ENCODE measurements at regions not wholly inside any gene's neighbourhood (a gene's known extent, or its start where the extent isn't known, plus 50 kb on each side); places are given as distances from the start of the nearest gene placed in this dataset.
"Not testable (repeated sequence)": the region's sequence is repeated elsewhere in the genome, so short reads cannot be mapped to it uniquely, and the experiment has no call there.

GRCh38 chr2:190005513-190005912 lies 57.0 kb downstream of the MSTN start:
- DNase-seq = no peak

GRCh38 chr2:189999661-190000060 lies 62.9 kb downstream of the MSTN start:
- DNase-seq = no peak

GRCh38 chr2:189998665-189999064 lies 63.9 kb downstream of the MSTN start:
- not testable (repeated sequence) for DNase-seq

GRCh38 chr2:189997016-189997415 lies 65.5 kb downstream of the MSTN start:
- DNase-seq = no peak

- no peak for DNase-seq
Measured at GRCh38 chr2:189995679-189996078, 66.8 kb downstream of the MSTN start.

GRCh38 chr2:189982780-189983394 lies 79.6 kb downstream of the MSTN start:
- DNase-seq = peak; percentile 2

- no peak for DNase-seq
Measured at GRCh38 chr2:189982087-189982486, 80.4 kb downstream of the MSTN start.

- not testable (repeated sequence) for DNase-seq
Measured at GRCh38 chr2:189976488-189976887, 86.0 kb downstream of the MSTN start.

GRCh38 chr2:189960346-189960745 lies 102.2 kb downstream of the MSTN start:
- no peak for DNase-seq

- no peak for DNase-seq
Measured at GRCh38 chr2:189959450-189959849, 103.1 kb downstream of the MSTN start.

GRCh38 chr2:189954989-189955388 lies 107.5 kb downstream of the MSTN start:
- DNase-seq = no peak

- no peak for DNase-seq
Measured at GRCh38 chr2:189952536-189953109, 109.9 kb downstream of the MSTN start.

- DNase-seq = no peak
Measured at GRCh38 chr2:189951791-189952535, 110.6 kb downstream of the MSTN start.

GRCh38 chr2:189943009-189943408 lies 119.5 kb downstream of the MSTN start:
- DNase-seq = no peak

- no peak for DNase-seq
Measured at GRCh38 chr2:189940913-189941312, 121.6 kb downstream of the MSTN start.

GRCh38 chr2:189937691-189938090 lies 124.8 kb downstream of the MSTN start:
- DNase-seq = no peak

- DNase-seq = peak; percentile 95
Measured at GRCh38 chr2:189933911-189934399, 128.6 kb downstream of the MSTN start.

GRCh38 chr2:189933041-189933440 lies 129.5 kb downstream of the MSTN start:
- DNase-seq = no peak

- peak; percentile 5 for DNase-seq
Measured at GRCh38 chr2:189927823-189928222, 134.7 kb downstream of the MSTN start.

Data from HCEC 1CT (cell line).